BJ (cell line): ENCODE measurements at regions not wholly inside any gene's neighbourhood (a gene's known extent, or its start where the extent isn't known, plus 50 kb on each side); places are given as distances from the start of the nearest gene placed in this dataset.

Source experiments
- CTCF ChIA-PET: fragments of 350-600 bp; formaldehyde crosslinking; extraction: SDS; loops from one replicate; lab custom pipeline; 2021; ENCODE audit warnings: antibody characterized with exemption, inconsistent platforms; lab: Yijun Ruan, JAX
- POLR2A ChIA-PET: fragments of 300-600 bp; sonication (Branson Sonifier 250); formaldehyde crosslinking; extraction: SDS; loops from one replicate; lab custom pipeline; 2021; ENCODE audit warnings: antibody characterized with exemption; lab: Charles Lee
- DNase-seq: peaks from one replicate; pipeline ENCODE4 v3.0.0-alpha.2; 2011; ENCODE audit warnings: low read depth
- H3K27me3 ChIP-seq: 2 replicates; pipeline ENCODE4 v1.6.0; 2011; ENCODE audit warnings: low read length; ENCODE audit not compliant: control insufficient read depth, insufficient read depth
- H3K36me3 ChIP-seq: 2 replicates; pipeline ENCODE4 v1.5.1; 2011; ENCODE audit warnings: low read length; ENCODE audit not compliant: control insufficient read depth, insufficient read depth
- H3K4me3 ChIP-seq: 2 replicates; pipeline ENCODE4 v1.5.1; 2011; ENCODE audit warnings: low read depth, mild to moderate bottlenecking, control low read depth, low read length
- CTCF ChIP-seq: IDR thresholded peaks from 2 replicates; pipeline ENCODE4 v1.5.1; 2011; ENCODE audit warnings: low read depth, mild to moderate bottlenecking, control low read depth, inconsistent platforms, low read length, moderate library complexity; ENCODE audit not compliant: insufficient read depth

- no peak for TF ChIP-seq CTCF
- ChIA-PET CTCF (no interaction called here), POLR2A (no interaction called here)
Measured at GRCh38 chr5:6806668-6807067, 93.4 kb downstream of the TENT4A start.

GRCh38 chr5:6808462-6808861 lies 95.2 kb downstream of the TENT4A start:
- CTCF ChIA-PET = interaction anchor here (2.5 kb wide), 1 partner anchor 11 kb away, joined by 7 read pairs; no protein-coding TSS in a partner anchor
- TF ChIP-seq CTCF = no peak
- POLR2A ChIA-PET = no interaction called here

More at GRCh38 chr5:6806668-6807067, 93.4 kb downstream of the TENT4A start:
- no peak overlapping the region for H3K4me3 ChIP-seq
- no peak for DNase-seq
- no peaks in the 10 kb centered on the region for H3K36me3 ChIP-seq
- no peaks in the 10 kb centered on the region for H3K27me3 ChIP-seq

GRCh38 chr5:6810641-6811405 lies 97.6 kb downstream of the TENT4A start:
- CTCF ChIA-PET = no interaction called here
- no peaks in the 10 kb centered on the region for H3K36me3 ChIP-seq
- H3K27me3 ChIP-seq = no peaks in the 10 kb centered on the region
- DNase-seq = no peak
- no peak overlapping the region for H3K4me3 ChIP-seq
- POLR2A ChIA-PET = no interaction called here
- no peak for TF ChIP-seq CTCF

More at GRCh38 chr5:6808462-6808861, 95.2 kb downstream of the TENT4A start:
- Histone ChIP-seq H3K4me3 (no peak overlapping the region), H3K36me3 (no peaks in the 10 kb centered on the region), H3K27me3 (no peaks in the 10 kb centered on the region)
- DNase-seq = no peak

GRCh38 chr5:6812091-6812490 lies 98.9 kb downstream of the TENT4A start:
- ChIA-PET POLR2A (no interaction called here), CTCF (no interaction called here)
- TF ChIP-seq CTCF = no peak
- DNase-seq = no peak
- Histone ChIP-seq H3K27me3 (no peaks in the 10 kb centered on the region), H3K4me3 (no peak overlapping the region), H3K36me3 (no peaks in the 10 kb centered on the region)

- no peaks in the 10 kb centered on the region for H3K27me3 ChIP-seq
- no peaks in the 10 kb centered on the region for H3K36me3 ChIP-seq
- POLR2A ChIA-PET = no interaction called here
- CTCF ChIA-PET = no interaction called here
- DNase-seq = no peak
- TF ChIP-seq CTCF = no peak
- no peak overlapping the region for H3K4me3 ChIP-seq
Measured at GRCh38 chr5:6812800-6813731, 99.8 kb downstream of the TENT4A start.
